Duodenal mucosa (tissue), 2 donors: ENCODE measurements at regions not wholly inside any gene's neighbourhood (a gene's known extent, or its start where the extent isn't known, plus 50 kb on each side); places are given as distances from the start of the nearest gene placed in this dataset.

ENCODE experiments used
- H3K27ac ChIP-seq: one replicate; pipeline ENCODE4 v1.7.0; 2013; ENCODE audit warnings: low read depth, low read length
- H3K27me3 ChIP-seq, 2 donors: one replicate each; pipeline ENCODE4 v1.7.0; 2013; ENCODE audit warnings: low read length in 2 of 2, control low read depth in 1 of 2; ENCODE audit not compliant: insufficient read depth in 2 of 2, control insufficient read depth in 1 of 2
- H3K36me3 ChIP-seq, 2 donors: one replicate each; pipeline ENCODE4 v1.7.0; 2013; ENCODE audit warnings: low read length in 2 of 2, control low read depth in 1 of 2; ENCODE audit not compliant: insufficient read depth in 2 of 2, control insufficient read depth in 1 of 2
- H3K4me1 ChIP-seq, 2 donors: one replicate each; pipeline ENCODE4 v1.7.0; 2013; ENCODE audit warnings: low read length in 2 of 2, control low read depth in 1 of 2; ENCODE audit not compliant: insufficient read depth in 2 of 2, control insufficient read depth in 1 of 2
- H3K4me3 ChIP-seq, 2 donors: one replicate each; pipeline ENCODE4 v1.7.0; 2013; ENCODE audit warnings: low read length in 2 of 2, low read depth in 1 of 2
- H3K9ac ChIP-seq, 2 donors: one replicate each; pipeline ENCODE4 v1.7.0; 2013; ENCODE audit warnings: low read length in 2 of 2, low read depth in 1 of 2
- H3K9me3 ChIP-seq, 2 donors: one replicate each; pipeline ENCODE4 v1.7.0; 2013; ENCODE audit warnings: low read length in 2 of 2, control low read depth in 1 of 2; ENCODE audit not compliant: control insufficient read depth in 1 of 2

- H3K4me3 ChIP-seq: peak overlapping the region in 1 of 2 donors; percentile 19
- no peaks in the 10 kb centered on the region for H3K36me3 ChIP-seq
- no peak overlapping the region for H3K9ac ChIP-seq
- no peak overlapping the region for H3K27ac ChIP-seq
- H3K27me3 ChIP-seq: peaks cover 9 to 24% of the 10 kb centered on the region in 2 donors
- no peaks in the 10 kb centered on the region for H3K9me3 ChIP-seq
- H3K4me1 ChIP-seq: no peaks in the 10 kb centered on the region
Measured at GRCh38 chr9:89234205-89235067, 55.8 kb upstream of the SHC3 start.

GRCh38 chr9:89236955-89237573 is 58.4 kb upstream of the SHC3 start:
- Histone ChIP-seq H3K27me3 (peaks cover 9 to 24% of the 10 kb centered on the region in 2 donors), H3K4me1 (no peaks in the 10 kb centered on the region), H3K27ac (no peak overlapping the region), H3K9me3 (no peaks in the 10 kb centered on the region), H3K9ac (no peak overlapping the region), H3K36me3 (no peaks in the 10 kb centered on the region), H3K4me3 (no peak overlapping the region)

DNA sequence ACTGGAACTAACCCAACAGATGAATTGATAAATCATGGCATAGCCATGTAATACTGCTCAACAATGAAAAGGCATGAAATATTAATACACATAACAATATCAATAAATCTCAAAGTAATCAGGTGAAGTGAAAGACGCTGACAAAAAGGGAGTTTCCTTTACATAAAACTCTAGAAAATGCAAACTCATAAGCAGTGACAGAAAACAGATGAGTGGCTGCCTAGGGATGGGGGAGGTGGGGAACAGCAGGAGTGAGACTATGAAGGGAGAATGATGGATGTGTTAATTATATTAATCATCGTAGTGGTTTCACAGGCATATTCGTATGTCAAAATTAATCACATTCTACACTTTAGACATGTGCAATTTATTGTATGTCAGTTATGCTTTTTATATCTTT is 59.8 kb upstream of the SHC3 start:
- no peak overlapping the region for H3K4me3 ChIP-seq
- peaks cover 0 to 2% of the 10 kb centered on the region in 2 donors for H3K4me1 ChIP-seq
- H3K36me3 ChIP-seq: no peaks in the 10 kb centered on the region
- H3K9me3 ChIP-seq: no peaks in the 10 kb centered on the region
- no peak overlapping the region for H3K9ac ChIP-seq
- peaks cover 5 to 17% of the 10 kb centered on the region in 2 donors for H3K27me3 ChIP-seq
- no peak overlapping the region for H3K27ac ChIP-seq

GRCh38 chr9:89243296-89244061 is 64.9 kb upstream of the SHC3 start:
- Histone ChIP-seq H3K27ac (no peak overlapping the region), H3K36me3 (no peaks in the 10 kb centered on the region), H3K4me3 (no peak overlapping the region), H3K4me1 (peaks cover 0 to 4% of the 10 kb centered on the region in 2 donors), H3K27me3 (no peaks in the 10 kb centered on the region), H3K9ac (no peak overlapping the region), H3K9me3 (no peaks in the 10 kb centered on the region)

DNA sequence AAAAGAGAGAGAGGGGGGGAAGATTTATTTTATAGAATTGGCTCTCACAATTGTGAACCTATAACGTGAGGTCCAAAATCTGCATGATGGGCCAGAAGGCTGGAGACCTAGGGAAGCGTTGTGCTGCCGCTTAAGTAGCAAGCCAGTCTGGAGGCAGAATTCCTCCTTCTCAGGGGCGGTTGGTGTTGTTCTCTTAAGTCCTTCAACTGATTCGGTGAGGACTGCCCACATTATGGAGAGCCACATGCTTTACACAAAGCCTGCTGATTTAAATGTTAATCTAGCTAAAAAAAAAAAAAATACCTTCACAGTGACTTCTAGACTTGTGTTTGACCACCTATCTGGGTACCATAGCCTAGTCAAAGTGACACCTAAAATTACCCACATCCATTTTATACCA is 64.2 kb upstream of the CKS2 start:
- Histone ChIP-seq H3K27ac (no peak overlapping the region), H3K9me3 (no peaks in the 10 kb centered on the region), H3K4me1 (peaks cover 0 to 4% of the 10 kb centered on the region in 2 donors), H3K9ac (no peak overlapping the region), H3K36me3 (no peaks in the 10 kb centered on the region), H3K4me3 (no peak overlapping the region), H3K27me3 (no peaks in the 10 kb centered on the region)

- H3K9me3 ChIP-seq: no peaks in the 10 kb centered on the region
- H3K4me3 ChIP-seq: no peak overlapping the region
- no peak overlapping the region for H3K27ac ChIP-seq
- peaks cover 0 to 4% of the 10 kb centered on the region in 2 donors for H3K4me1 ChIP-seq
- no peaks in the 10 kb centered on the region for H3K36me3 ChIP-seq
- no peaks in the 10 kb centered on the region for H3K27me3 ChIP-seq
- H3K9ac ChIP-seq: no peak overlapping the region
Measured at GRCh38 chr9:89247431-89248353, 63.3 kb upstream of the CKS2 start.

- Histone ChIP-seq H3K27ac (no peak overlapping the region), H3K27me3 (peaks cover 0 to 5% of the 10 kb centered on the region in 2 donors), H3K9ac (no peak overlapping the region), H3K4me3 (no peak overlapping the region), H3K36me3 (no peaks in the 10 kb centered on the region), H3K4me1 (no peaks in the 10 kb centered on the region), H3K9me3 (no peaks in the 10 kb centered on the region)
Measured at GRCh38 chr9:89249001-89249400, 62.0 kb upstream of the CKS2 start.

- Histone ChIP-seq H3K27me3 (peaks cover 0 to 8% of the 10 kb centered on the region in 2 donors), H3K4me1 (no peaks in the 10 kb centered on the region), H3K36me3 (no peaks in the 10 kb centered on the region), H3K9me3 (no peaks in the 10 kb centered on the region), H3K27ac (no peak overlapping the region), H3K4me3 (no peak overlapping the region), H3K9ac (no peak overlapping the region)
Measured at GRCh38 chr9:89252651-89253267, 58.2 kb upstream of the CKS2 start.

DNA sequence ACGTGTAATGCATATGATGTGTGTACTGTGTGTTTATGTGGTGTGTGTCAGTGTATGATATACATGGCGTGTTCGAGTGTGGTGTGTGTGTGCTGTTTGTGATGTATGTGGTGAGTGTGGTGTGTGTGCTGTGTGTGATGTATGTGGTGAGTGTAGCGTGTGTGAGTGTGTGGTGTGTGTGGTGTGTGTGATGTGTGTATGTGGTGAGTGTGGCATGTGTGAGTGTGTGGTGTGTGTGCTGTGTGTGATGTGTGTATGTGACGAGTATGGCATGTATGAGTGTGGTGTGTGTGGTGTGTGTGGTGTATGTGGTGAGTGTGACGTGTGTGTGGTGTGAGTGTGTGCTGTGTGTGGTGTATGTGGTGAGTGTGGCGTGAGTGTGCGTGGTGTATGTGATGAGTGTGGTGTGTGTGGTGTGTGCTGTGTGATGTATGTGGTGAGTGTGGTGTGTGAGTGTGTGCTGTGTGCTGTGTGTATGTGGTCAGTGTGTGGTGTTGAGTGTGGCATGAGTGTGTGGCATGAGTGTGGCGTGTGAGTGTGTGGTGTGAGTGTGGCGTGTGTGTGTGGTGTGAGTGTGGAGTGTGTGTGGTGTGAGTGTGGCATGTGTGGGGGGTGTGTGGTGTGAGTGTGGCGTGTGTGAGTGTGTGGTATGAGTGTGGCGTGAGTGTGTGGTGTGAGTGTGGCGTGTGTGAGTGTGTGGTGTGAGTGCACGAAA is 56.8 kb upstream of the CKS2 start:
- H3K4me1 ChIP-seq: no peaks in the 10 kb centered on the region
- no peaks in the 10 kb centered on the region for H3K36me3 ChIP-seq
- H3K9ac ChIP-seq: no peak overlapping the region
- no peak overlapping the region for H3K27ac ChIP-seq
- peaks cover 0 to 8% of the 10 kb centered on the region in 2 donors for H3K27me3 ChIP-seq
- no peak overlapping the region for H3K4me3 ChIP-seq
- no peaks in the 10 kb centered on the region for H3K9me3 ChIP-seq
